Panc1 (cell line): ENCODE measurements at regions not wholly inside any gene's neighbourhood (a gene's known extent, or its start where the extent isn't known, plus 50 kb on each side); places are given as distances from the start of the nearest gene placed in this dataset.

Source experiments
- ATAC-seq: fragments of 200-7000 bp; cut with Tn5 transposase; 2 replicates; pipeline ENCODE4 v1.9.1; 2020; ENCODE audit warnings: mild to moderate bottlenecking, moderate library complexity
- BruUV-seq: library from RNA; stranded (reverse); fragments of 400-500 nt; replicated peaks from 2 replicates; lab custom pipeline; 2021; lab: Mats Ljungman, UMichigan
- CTCF ChIA-PET: fragments of 300-600 bp; sonication (Branson Sonifier 250); formaldehyde crosslinking; loops from one replicate; lab custom pipeline; 2022; ENCODE audit warnings: antibody characterized with exemption; lab: Charles Lee
- POLR2A ChIA-PET: fragments of 300-600 bp; sonication (Branson Sonifier 250); formaldehyde crosslinking; loops from one replicate; lab custom pipeline; 2022; ENCODE audit warnings: antibody characterized with exemption; lab: Charles Lee
- DNase-seq: peaks from one replicate; pipeline ENCODE4 v3.0.0-alpha.2; 2010; ENCODE audit warnings: low read depth, low spot score
- H3K27ac ChIP-seq: 2 replicates; pipeline ENCODE4 v1.5.1; 2011; ENCODE audit warnings: mild to moderate bottlenecking, low read length, inconsistent platforms
- H3K27me3 ChIP-seq: fragments of 200-500 bp; sonication (Bioruptor generic); 2 replicates; pipeline ENCODE4 v1.6.0; 2014; ENCODE audit warnings: low read length, inconsistent platforms; ENCODE audit not compliant: control insufficient read depth, insufficient read depth
- H3K36me3 ChIP-seq: fragments of 200-500 bp; sonication (Bioruptor generic); 2 replicates; pipeline ENCODE4 v1.5.1; 2014; ENCODE audit warnings: inconsistent platforms, mild to moderate bottlenecking, low read length, moderate library complexity; ENCODE audit not compliant: control insufficient read depth, insufficient read depth
- H3K4me1 ChIP-seq: 2 replicates; pipeline ENCODE4 v1.5.1; 2011; ENCODE audit warnings: inconsistent platforms, mild to moderate bottlenecking, low read length, moderate library complexity; ENCODE audit not compliant: control insufficient read depth, insufficient read depth
- H3K4me3 ChIP-seq, 2 experiments: 2 replicates each; pipeline ENCODE4 v1.5.1; 2011 to 2012; ENCODE audit warnings: low read depth in 2 of 2, low read length in 2 of 2, mild to moderate bottlenecking in 2 of 2, inconsistent platforms in 1 of 2, moderate library complexity in 1 of 2
- H3K9me3 ChIP-seq: fragments of 200-500 bp; sonication (Bioruptor generic); 2 replicates; pipeline ENCODE4 v1.5.1; 2014; ENCODE audit warnings: low read depth, mild to moderate bottlenecking, inconsistent platforms, low read length, moderate library complexity; ENCODE audit not compliant: control insufficient read depth, insufficient read depth
- POLR2AphosphoS5 ChIP-seq: IDR thresholded peaks from 2 replicates; pipeline ENCODE4 v1.6.1; 2012; ENCODE audit warnings: mild to moderate bottlenecking, low read depth, low read length, moderate library complexity
- SIN3A ChIP-seq: IDR thresholded peaks from 2 replicates; pipeline ENCODE4 v1.6.1; 2012; ENCODE audit warnings: low read depth, mild to moderate bottlenecking, low read length, moderate library complexity, borderline replicate concordance; ENCODE audit not compliant: insufficient read depth
- TCF7L2 ChIP-seq: IDR thresholded peaks from 2 replicates; pipeline ENCODE4 v1.6.1; 2011; ENCODE audit warnings: mild to moderate bottlenecking, low read depth, low read length, inconsistent platforms
- in situ Hi-C: cut with HindIII; loops from 2 replicates; pipeline ENCODE4 v1.10.0; 2016; ENCODE audit warnings: low sequenced_read_pairs, low pct_unique_long_range_greater_than_20kb
- intact Hi-C: fragments of 100-400 bp; cut with micrococcal nuclease; formaldehyde crosslinking; loops from one replicate; pipeline ENCODE4 v1.10.0; 2022; ENCODE audit not compliant: unreplicated experiment
- TF ChIP-seq, protein P1 (sequence below): fragments of 450-650 bp; IDR thresholded peaks from 2 replicates; pipeline ENCODE4 v1.5.1; 2017; ENCODE audit warnings: mild to moderate bottlenecking
- TF ChIP-seq, protein P2 (sequence below), 2 experiments: IDR thresholded peaks; 2 replicates each; pipeline ENCODE4 v1.6.1; 2011 to 2012; ENCODE audit warnings: low read depth in 2 of 2, control low read depth in 1 of 2, low read length in 1 of 2, mild to moderate bottlenecking in 1 of 2, moderate library complexity in 1 of 2; ENCODE audit not compliant: insufficient read depth in 1 of 2

DNA sequence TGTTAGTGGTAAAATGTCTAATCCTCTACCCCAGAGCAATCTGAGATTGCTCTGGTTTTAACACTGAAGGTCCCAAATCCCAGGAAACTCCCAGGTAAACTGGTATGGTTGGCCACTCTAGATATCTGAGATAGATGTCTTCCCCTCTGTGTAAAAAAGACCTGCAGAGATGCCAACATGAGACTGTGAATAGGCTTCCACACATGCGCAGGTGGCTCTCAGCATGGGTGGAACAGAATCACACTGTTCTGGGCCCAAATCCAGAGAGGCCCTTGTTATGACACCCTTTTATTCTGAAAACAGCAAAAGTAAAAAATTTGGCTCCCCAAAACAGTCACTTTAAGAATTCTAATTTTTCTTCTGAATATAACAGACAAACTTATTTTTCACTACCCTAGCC, 88.7 kb upstream of the BMP5 start:
- ChIA-PET POLR2A (interaction anchor here (0.7 kb wide), 1 partner anchor 882 kb away, joined by 5 read pairs; no protein-coding TSS in a partner anchor), CTCF (interaction anchor here (0.9 kb wide), 1 partner anchor 687 kb away, joined by 3 read pairs; no protein-coding TSS in a partner anchor)
- TF ChIP-seq, protein P1, sequence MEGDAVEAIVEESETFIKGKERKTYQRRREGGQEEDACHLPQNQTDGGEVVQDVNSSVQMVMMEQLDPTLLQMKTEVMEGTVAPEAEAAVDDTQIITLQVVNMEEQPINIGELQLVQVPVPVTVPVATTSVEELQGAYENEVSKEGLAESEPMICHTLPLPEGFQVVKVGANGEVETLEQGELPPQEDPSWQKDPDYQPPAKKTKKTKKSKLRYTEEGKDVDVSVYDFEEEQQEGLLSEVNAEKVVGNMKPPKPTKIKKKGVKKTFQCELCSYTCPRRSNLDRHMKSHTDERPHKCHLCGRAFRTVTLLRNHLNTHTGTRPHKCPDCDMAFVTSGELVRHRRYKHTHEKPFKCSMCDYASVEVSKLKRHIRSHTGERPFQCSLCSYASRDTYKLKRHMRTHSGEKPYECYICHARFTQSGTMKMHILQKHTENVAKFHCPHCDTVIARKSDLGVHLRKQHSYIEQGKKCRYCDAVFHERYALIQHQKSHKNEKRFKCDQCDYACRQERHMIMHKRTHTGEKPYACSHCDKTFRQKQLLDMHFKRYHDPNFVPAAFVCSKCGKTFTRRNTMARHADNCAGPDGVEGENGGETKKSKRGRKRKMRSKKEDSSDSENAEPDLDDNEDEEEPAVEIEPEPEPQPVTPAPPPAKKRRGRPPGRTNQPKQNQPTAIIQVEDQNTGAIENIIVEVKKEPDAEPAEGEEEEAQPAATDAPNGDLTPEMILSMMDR = no peak
- TF ChIP-seq, protein P2, sequence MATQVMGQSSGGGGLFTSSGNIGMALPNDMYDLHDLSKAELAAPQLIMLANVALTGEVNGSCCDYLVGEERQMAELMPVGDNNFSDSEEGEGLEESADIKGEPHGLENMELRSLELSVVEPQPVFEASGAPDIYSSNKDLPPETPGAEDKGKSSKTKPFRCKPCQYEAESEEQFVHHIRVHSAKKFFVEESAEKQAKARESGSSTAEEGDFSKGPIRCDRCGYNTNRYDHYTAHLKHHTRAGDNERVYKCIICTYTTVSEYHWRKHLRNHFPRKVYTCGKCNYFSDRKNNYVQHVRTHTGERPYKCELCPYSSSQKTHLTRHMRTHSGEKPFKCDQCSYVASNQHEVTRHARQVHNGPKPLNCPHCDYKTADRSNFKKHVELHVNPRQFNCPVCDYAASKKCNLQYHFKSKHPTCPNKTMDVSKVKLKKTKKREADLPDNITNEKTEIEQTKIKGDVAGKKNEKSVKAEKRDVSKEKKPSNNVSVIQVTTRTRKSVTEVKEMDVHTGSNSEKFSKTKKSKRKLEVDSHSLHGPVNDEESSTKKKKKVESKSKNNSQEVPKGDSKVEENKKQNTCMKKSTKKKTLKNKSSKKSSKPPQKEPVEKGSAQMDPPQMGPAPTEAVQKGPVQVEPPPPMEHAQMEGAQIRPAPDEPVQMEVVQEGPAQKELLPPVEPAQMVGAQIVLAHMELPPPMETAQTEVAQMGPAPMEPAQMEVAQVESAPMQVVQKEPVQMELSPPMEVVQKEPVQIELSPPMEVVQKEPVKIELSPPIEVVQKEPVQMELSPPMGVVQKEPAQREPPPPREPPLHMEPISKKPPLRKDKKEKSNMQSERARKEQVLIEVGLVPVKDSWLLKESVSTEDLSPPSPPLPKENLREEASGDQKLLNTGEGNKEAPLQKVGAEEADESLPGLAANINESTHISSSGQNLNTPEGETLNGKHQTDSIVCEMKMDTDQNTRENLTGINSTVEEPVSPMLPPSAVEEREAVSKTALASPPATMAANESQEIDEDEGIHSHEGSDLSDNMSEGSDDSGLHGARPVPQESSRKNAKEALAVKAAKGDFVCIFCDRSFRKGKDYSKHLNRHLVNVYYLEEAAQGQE (IDR thresholded peaks at IDR 0.05; ENCODE audit: insufficient read depth in 1 of 2, low read depth in 2 of 2, low read length in 1 of 2) = no peak
- TF ChIP-seq TCF7L2 (no peak), POLR2AphosphoS5 (no peak), SIN3A (no peak)
- intact Hi-C loops (no loop called here), in situ Hi-C loops (no loop called here)
- ATAC-seq (no peak), DNase-seq (no peak)
- Histone ChIP-seq H3K4me1 (no peaks in the 10 kb centered on the region), H3K4me3 (no peak overlapping the region), H3K27ac (no peak overlapping the region), H3K9me3 (no peaks in the 10 kb centered on the region), H3K36me3 (no peaks in the 10 kb centered on the region), H3K27me3 (no peaks in the 10 kb centered on the region)
- BruUV-seq = no TSS peak

DNA sequence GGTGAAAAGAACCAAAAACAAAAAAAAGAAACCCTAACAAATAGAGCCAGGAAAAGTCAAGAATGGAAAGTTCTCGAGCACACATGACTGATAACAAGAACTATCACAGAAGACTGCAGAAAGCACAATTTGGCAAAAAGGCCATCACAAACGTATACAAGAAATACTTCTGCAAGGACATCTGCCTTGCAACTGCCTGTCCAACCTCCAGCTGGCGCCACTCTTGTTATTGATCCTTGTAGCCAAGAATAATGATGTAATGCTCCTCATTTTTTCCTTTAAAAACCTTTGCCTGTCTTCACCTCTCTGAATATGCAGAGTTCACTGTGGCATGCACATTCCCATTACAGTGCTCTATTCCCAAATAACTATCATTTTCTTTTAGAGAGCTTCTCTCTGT, 87.9 kb upstream of the BMP5 start:
- Histone ChIP-seq H3K9me3 (no peaks in the 10 kb centered on the region), H3K27ac (no peak overlapping the region), H3K27me3 (no peaks in the 10 kb centered on the region), H3K4me3 (no peak overlapping the region), H3K4me1 (no peaks in the 10 kb centered on the region), H3K36me3 (no peaks in the 10 kb centered on the region)
- DNase-seq (no peak), ATAC-seq (no peak)
- CTCF ChIA-PET = no interaction called here
- POLR2A ChIA-PET = no interaction called here
- intact Hi-C loops = no loop called here
- in situ Hi-C loops = no loop called here
- no TSS peak for BruUV-seq
- TF ChIP-seq SIN3A (no peak), POLR2AphosphoS5 (no peak), TCF7L2 (no peak)
- TF ChIP-seq, protein P1 = peak; percentile 69
- TF ChIP-seq, protein P2 (IDR thresholded peaks at IDR 0.05; ENCODE audit: insufficient read depth in 1 of 2, low read depth in 2 of 2, low read length in 1 of 2) = no peak
